Esophagus squamous epithelium (tissue), 5 donors: ENCODE measurements at regions not wholly inside any gene's neighbourhood (a gene's known extent, or its start where the extent isn't known, plus 50 kb on each side); places are given as distances from the start of the nearest gene placed in this dataset.

Experiments
- DNase-seq: peaks from one replicate; lab custom pipeline; 2025; lab: John Stamatoyannopoulos, UW
- H3K27ac ChIP-seq, 4 donors: fragments of 200-600 bp; sonication (generic); one replicate each; pipeline ENCODE4 v1.5.1; 2016 to 2019; ENCODE audit warnings: mild to moderate bottlenecking in 1 of 4
- H3K27me3 ChIP-seq, 4 donors: fragments of 200-600 bp; sonication (generic); 1 replicate in 3 of 4; 2 replicates in 1 of 4; pipeline versions ENCODE4 v1.5.1 to v1.6.0; 2017 to 2021; ENCODE audit warnings: antibody characterized with exemption in 1 of 4
- H3K36me3 ChIP-seq, 3 donors: fragments of 200-600 bp; sonication (generic); one replicate each; pipeline ENCODE4 v1.5.1; 2016 to 2019
- H3K4me1 ChIP-seq, 3 donors: fragments of 200-600 bp; sonication (generic); one replicate each; pipeline ENCODE4 v1.5.1; 2017 to 2019
- H3K4me3 ChIP-seq, 4 donors: fragments of 200-600 bp; sonication (generic); 1 replicate in 3 of 4; 2 replicates in 1 of 4; pipeline ENCODE4 v1.5.1; 2016 to 2019; ENCODE audit warnings: mild to moderate bottlenecking in 2 of 4, moderate library complexity in 1 of 4
- H3K9me3 ChIP-seq, 3 donors: fragments of 200-600 bp; sonication (generic); one replicate each; pipeline ENCODE4 v1.5.1; 2016 to 2019
- POLR2A ChIP-seq, 4 donors: fragments of 450-650 bp; IDR thresholded peaks; one replicate each; pipeline ENCODE4 v1.6.1; 2017; ENCODE audit warnings: antibody characterized with exemption in 4 of 4, mild to moderate bottlenecking in 4 of 4, moderate library complexity in 3 of 4
- WGBS, 2 donors: methylation state at CpG; one replicate each; pipeline ENCODE4 v1.1.5; 2018; 5-methylcytosine and 5-hydroxymethylcytosine counted together
- intact Hi-C: fragments of 100-400 bp; cut with DNase I; formaldehyde crosslinking; loops from one replicate; pipeline ENCODE4 v1.15.0; 2022
- TF ChIP-seq, protein P1 (sequence below), 6 experiments: fragments of 450-650 bp in 4 of 6; fragments of 200-600 bp in 2 of 6; sonication (generic) in 2 of 6; IDR thresholded peaks; one replicate each; pipeline ENCODE4 v1.5.1; 2016 to 2019; ENCODE audit warnings: antibody characterized with exemption in 6 of 6, mild to moderate bottlenecking in 4 of 6, moderate library complexity in 4 of 6
- donor health status: DM: yes; HTN: yes; CAD: no.

DNA sequence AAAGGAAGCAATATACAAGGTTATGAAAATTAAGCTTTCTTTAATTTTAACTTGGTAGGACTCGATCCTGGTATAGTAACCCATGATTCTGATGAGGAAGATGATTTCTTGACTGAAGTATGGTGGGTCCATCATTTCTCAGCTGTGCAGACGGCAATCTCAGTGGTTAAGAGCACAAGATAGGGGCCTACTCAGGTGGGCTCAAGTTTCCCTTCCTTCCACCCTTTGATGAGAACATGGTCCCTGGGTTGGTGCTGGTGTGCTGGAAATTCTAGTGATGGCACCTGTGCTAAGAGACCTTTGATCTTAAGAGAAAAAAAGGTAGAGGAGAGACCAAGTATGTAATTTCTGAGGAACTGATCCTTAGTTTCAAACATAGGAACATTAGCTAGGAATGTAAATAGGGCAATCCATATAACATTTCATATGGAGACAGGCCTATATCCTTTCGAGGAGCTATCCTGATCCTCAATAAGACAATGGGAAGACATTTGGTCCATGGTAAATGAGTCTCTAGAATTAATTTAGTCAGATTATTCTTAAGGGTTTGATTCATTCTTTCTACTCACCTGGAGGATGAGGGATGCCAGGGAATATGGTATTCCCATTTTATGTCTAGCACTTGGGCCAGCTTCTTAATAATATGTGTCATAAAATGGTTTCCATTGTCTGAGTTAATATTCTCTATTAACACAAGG is 104.5 kb upstream of the NECTIN3 start:
- intact Hi-C loops: no loop called here
- 78 to 90% methylated on average over 3 of the region's 3 CpGs for WGBS, 2 donors

DNA sequence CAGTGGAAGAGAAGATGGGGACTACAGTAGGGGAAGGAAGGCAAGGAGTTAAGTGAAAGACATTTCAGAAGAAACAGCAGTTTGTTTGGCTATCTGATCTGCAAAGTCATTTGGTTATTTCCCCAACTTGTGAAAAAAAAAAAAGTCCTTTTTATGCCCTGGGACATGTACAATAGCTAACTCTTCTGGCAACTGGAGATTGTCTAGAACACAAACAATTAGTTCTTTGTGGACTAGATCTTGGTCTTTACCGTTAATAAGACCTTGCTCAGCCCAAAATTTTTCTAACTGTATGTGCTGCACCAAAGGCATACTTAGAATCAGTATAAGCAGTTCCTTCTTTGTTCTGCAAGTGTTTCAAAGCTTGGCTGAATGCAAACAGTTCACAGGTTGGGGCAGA is 103.5 kb upstream of the NECTIN3 start:
- no peak for DNase-seq
- WGBS, 2 donors: 27 to 48% methylated on average over 1 of the region's 1 CpG
- no peak overlapping the region for H3K4me3 ChIP-seq
- intact Hi-C loops: no loop called here
- no peak overlapping the region for H3K27ac ChIP-seq
- H3K27me3 ChIP-seq: no peaks in the 10 kb centered on the region
- no peak for TF ChIP-seq POLR2A (IDR thresholded peaks at IDR 0.05)
- TF ChIP-seq, protein P1, sequence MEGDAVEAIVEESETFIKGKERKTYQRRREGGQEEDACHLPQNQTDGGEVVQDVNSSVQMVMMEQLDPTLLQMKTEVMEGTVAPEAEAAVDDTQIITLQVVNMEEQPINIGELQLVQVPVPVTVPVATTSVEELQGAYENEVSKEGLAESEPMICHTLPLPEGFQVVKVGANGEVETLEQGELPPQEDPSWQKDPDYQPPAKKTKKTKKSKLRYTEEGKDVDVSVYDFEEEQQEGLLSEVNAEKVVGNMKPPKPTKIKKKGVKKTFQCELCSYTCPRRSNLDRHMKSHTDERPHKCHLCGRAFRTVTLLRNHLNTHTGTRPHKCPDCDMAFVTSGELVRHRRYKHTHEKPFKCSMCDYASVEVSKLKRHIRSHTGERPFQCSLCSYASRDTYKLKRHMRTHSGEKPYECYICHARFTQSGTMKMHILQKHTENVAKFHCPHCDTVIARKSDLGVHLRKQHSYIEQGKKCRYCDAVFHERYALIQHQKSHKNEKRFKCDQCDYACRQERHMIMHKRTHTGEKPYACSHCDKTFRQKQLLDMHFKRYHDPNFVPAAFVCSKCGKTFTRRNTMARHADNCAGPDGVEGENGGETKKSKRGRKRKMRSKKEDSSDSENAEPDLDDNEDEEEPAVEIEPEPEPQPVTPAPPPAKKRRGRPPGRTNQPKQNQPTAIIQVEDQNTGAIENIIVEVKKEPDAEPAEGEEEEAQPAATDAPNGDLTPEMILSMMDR (IDR thresholded peaks at IDR 0.05): no peak
- peaks cover 0 to 30% (median 6%) of the 10 kb centered on the region in 3 donors for H3K9me3 ChIP-seq
- H3K36me3 ChIP-seq: no peaks in the 10 kb centered on the region
- no peaks in the 10 kb centered on the region for H3K4me1 ChIP-seq

More for the DNA sequence above, 104.5 kb upstream of the NECTIN3 start:
- Histone ChIP-seq H3K27ac (no peak overlapping the region), H3K9me3 (peaks cover 0 to 30% (median 6%) of the 10 kb centered on the region in 3 donors), H3K36me3 (no peaks in the 10 kb centered on the region), H3K4me3 (no peak overlapping the region), H3K4me1 (no peaks in the 10 kb centered on the region), H3K27me3 (no peaks in the 10 kb centered on the region)
- no peak for TF ChIP-seq POLR2A (IDR thresholded peaks at IDR 0.05)
- TF ChIP-seq, protein P1 (IDR thresholded peaks at IDR 0.05): no peak
- no peak for DNase-seq

DNA sequence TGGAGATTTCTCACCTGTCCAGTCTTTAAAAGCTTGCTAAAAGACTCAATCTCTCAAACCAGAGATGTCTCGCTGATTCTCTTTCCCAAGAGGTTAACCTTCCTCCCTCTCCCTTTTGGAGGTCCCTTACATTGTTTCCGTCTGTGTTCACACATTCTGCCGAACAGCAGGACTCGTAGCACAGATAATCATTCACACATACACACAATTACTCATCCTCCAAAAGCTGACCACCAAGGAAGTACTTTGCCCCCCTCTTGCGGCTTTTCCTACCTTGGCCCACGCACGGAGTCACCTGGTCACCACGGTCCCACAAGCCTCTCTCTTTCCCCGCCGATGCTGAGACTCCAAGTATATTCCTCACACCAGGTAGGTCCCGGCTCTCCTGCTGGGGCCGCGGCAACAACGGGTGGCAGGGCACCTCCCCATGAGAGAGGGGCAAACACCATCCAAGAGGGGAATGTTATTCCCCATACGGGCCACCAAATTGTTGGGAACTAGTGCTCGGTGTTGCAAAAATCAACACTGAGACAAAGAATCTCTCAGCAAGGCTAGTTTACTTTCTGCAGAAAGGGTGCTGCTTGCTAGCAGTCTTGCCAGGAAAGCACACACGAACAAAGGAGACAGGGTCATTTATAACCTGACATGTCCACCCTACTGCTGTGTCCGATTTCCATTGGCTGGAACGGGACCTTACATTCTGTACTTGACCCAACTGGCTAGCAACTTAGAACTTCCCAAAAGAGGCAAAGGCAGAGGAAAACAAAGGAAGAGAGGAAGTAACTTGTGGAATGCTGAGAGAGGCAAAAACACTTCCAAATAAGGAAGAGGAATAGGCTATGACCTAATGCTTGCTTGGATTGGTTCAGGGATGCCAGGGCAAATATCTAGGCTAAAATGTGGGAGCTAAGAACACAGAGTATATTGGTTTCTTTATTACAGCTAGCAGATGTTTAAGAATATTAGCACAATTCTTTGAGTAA is 102.1 kb upstream of the NECTIN3 start:
- H3K36me3 ChIP-seq: no peaks in the 10 kb centered on the region
- intact Hi-C loops: no loop called here
- no peaks in the 10 kb centered on the region for H3K27me3 ChIP-seq
- TF ChIP-seq, protein P1 (IDR thresholded peaks at IDR 0.05): no peak
- TF ChIP-seq POLR2A (IDR thresholded peaks at IDR 0.05): no peak
- DNase-seq: no peak
- no peak overlapping the region for H3K4me3 ChIP-seq
- H3K4me1 ChIP-seq: no peaks in the 10 kb centered on the region
- H3K27ac ChIP-seq: no peak overlapping the region
- peaks cover 0 to 24% (median 6%) of the 10 kb centered on the region in 3 donors for H3K9me3 ChIP-seq
- 85 to 87% methylated on average over 14 to 15 of the region's 19 CpGs for WGBS, 2 donors

DNA sequence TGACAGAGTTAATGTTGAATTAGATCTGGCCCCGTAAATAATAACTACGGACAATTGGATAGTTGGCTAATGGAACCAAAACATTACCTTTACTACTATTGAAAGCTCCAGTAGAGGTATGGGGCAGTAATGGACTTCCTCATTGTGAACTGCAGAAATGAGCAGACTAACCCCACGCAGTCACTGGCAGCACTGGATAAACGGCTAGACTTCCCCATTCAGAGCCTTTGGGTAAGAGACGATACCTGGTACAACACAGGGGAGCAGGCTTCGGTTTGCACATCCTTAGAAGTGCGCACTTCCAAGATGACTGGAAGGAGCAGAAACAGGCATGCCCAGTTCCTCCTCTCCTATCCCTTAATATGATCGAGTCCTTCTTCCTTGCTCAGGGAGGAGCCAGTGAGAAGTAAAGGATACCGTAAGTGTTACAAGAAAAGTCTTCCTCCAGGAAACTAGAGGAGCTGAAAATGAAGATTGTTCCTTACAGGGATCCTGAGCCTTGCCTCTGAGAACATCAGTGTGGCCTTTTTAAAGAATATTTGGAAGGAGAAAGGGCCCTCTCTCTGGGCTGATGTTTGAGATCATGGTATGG is 100.5 kb upstream of the NECTIN3 start:
- intact Hi-C loops: no loop called here
- TF ChIP-seq, protein P1 (IDR thresholded peaks at IDR 0.05): no peak
- no peak for TF ChIP-seq POLR2A (IDR thresholded peaks at IDR 0.05)
- WGBS, 2 donors: 78 to 93% methylated on average over 6 to 9 of the region's 9 CpGs
- no peaks in the 10 kb centered on the region for H3K27me3 ChIP-seq
- H3K4me3 ChIP-seq: no peak overlapping the region
- no peak for DNase-seq
- no peaks in the 10 kb centered on the region for H3K4me1 ChIP-seq
- no peak overlapping the region for H3K27ac ChIP-seq
- peaks cover 0 to 14% (median 6%) of the 10 kb centered on the region in 3 donors for H3K9me3 ChIP-seq
- no peaks in the 10 kb centered on the region for H3K36me3 ChIP-seq
